PC-3 (cell line): ENCODE measurements at regions not wholly inside any gene's neighbourhood (a gene's known extent, or its start where the extent isn't known, plus 50 kb on each side); places are given as distances from the start of the nearest gene placed in this dataset.

ENCODE experiments used
- EZH2 ChIP-seq: fragments of 300-600 bp; sonication (generic); IDR thresholded peaks from one replicate; pipeline ENCODE4 v1.6.1; 2017; ENCODE audit warnings: antibody characterized with exemption, mild to moderate bottlenecking, low read length; ENCODE audit not compliant: unreplicated experiment
- EZH2phosphoT487 ChIP-seq: fragments of 300-600 bp; sonication (generic); IDR thresholded peaks from 2 replicates; pipeline ENCODE4 v1.6.1; 2018; ENCODE audit warnings: mild to moderate bottlenecking, antibody characterized with exemption, low read length, borderline replicate concordance
- TF ChIP-seq, protein P1 (sequence below): fragments of 300-600 bp; sonication (generic); conservative IDR thresholded peaks from 2 replicates; pipeline ENCODE4 v1.5.1; 2017; ENCODE audit warnings: antibody characterized with exemption, low read depth, mild to moderate bottlenecking, low read length

DNA sequence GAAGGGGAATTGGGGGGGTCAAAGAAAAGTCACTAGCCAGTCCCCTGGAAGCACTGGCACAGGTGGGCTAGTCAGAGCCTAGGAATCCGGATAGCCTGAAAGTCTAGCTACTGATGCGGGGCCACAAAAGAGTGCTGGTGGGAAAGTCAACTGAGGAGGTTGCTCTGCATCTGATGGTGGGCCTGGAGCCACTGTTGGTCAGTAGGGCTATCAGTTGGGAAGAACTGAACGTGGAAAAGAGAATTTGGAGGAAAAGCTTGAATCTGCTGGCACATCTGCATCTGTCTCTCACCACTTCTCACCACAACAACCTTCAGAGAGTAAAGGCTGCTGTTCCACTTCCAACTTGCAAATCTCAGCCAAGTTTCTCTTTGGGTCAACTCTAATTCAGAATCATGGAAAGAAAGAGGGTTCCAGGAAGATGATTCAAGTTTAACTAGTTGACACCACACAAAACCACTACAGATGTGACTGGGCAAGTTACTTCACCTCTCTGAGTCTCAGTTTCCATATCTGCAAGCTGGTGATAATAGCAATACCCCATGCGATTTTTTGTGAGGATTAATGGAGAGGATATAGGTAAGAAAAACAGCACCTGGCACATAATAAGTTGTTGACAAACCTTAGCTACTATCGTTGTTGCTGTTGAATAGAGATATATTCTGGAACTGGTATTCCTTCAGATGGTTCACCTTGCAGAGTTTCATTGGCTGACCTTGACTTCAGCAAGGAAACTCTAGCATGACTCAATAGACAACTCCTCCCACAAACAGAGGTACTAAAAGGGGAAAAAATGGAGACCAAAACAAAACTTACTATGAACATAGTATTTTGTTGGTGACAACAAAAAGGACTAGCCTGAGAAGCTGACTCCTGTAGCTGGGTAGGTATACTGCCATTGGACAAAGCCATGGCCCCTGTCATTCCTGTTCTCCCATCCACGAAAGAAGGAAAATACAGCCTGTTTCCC lies 280.2 kb upstream of the STT3B start:
- TF ChIP-seq, protein P1, sequence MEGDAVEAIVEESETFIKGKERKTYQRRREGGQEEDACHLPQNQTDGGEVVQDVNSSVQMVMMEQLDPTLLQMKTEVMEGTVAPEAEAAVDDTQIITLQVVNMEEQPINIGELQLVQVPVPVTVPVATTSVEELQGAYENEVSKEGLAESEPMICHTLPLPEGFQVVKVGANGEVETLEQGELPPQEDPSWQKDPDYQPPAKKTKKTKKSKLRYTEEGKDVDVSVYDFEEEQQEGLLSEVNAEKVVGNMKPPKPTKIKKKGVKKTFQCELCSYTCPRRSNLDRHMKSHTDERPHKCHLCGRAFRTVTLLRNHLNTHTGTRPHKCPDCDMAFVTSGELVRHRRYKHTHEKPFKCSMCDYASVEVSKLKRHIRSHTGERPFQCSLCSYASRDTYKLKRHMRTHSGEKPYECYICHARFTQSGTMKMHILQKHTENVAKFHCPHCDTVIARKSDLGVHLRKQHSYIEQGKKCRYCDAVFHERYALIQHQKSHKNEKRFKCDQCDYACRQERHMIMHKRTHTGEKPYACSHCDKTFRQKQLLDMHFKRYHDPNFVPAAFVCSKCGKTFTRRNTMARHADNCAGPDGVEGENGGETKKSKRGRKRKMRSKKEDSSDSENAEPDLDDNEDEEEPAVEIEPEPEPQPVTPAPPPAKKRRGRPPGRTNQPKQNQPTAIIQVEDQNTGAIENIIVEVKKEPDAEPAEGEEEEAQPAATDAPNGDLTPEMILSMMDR, result no peak
- no peak for TF ChIP-seq EZH2phosphoT487
- TF ChIP-seq EZH2, result no peak
